ENCODE measurements at regions not wholly inside any gene's neighbourhood (a gene's known extent, or its start where the extent isn't known, plus 50 kb on each side); places are given as distances from the start of the nearest gene placed in this dataset.

GRCh38 chr7:155930061-155930460 lies 117.8 kb upstream of the SHH start:
- no peak for DNase-seq

DNA sequence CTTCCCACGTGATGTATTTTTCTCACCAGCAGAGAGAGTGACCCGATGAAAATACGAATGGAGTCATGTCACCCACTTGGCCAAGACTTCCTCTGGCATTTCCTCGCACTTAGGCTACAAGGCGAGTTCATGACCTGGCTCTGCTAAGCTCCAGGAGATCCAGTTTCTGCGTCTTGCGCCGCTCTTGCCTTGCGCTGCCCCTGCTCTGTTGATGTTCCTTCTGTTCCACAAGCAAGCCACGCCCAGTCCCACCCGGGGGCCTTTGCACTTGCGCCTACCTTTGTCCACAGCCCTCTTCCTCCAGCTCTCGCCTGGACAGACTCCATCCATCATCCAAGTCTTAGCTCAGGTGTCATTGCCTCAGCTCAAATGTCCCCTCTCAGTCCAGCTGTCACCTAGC lies 116.3 kb upstream of the SHH start:
- no peak for DNase-seq

DNA sequence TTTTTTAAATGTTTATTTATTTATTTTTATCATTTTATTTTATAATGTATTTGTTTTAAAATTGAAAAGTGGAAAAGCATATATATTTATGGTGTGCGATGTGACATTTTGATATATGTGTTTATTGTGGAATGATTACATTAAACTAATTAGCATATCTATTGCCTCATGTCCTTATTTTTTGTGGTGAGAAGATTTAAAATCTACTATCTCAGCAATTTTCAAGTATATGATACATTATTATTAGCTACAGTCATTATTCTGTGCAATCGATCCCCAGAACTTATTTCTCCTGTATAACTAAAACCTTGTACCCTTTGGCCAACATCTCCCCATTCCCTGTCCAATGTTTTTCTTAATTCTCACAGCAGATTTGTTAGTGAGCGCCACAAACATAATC lies 115.6 kb upstream of the SHH start:
- DNase-seq: no peak

- DNase-seq: no peak
Measured at GRCh38 chr7:155925682-155926081, 113.4 kb upstream of the SHH start.

- DNase-seq: no peak
Measured at GRCh38 chr7:155922067-155922816, 110.0 kb upstream of the SHH start.

- DNase-seq: no peak
Measured at GRCh38 chr7:155921804-155922066, 109.5 kb upstream of the SHH start.

- DNase-seq: no peak
Measured at GRCh38 chr7:155921086-155921803, 109.0 kb upstream of the SHH start.

GRCh38 chr7:155920068-155920461 lies 107.8 kb upstream of the SHH start:
- no peak for DNase-seq

GRCh38 chr7:155919391-155920067 lies 107.3 kb upstream of the SHH start:
- no peak for DNase-seq

- no peak for DNase-seq
Measured at GRCh38 chr7:155918720-155919390, 106.6 kb upstream of the SHH start.

DNA sequence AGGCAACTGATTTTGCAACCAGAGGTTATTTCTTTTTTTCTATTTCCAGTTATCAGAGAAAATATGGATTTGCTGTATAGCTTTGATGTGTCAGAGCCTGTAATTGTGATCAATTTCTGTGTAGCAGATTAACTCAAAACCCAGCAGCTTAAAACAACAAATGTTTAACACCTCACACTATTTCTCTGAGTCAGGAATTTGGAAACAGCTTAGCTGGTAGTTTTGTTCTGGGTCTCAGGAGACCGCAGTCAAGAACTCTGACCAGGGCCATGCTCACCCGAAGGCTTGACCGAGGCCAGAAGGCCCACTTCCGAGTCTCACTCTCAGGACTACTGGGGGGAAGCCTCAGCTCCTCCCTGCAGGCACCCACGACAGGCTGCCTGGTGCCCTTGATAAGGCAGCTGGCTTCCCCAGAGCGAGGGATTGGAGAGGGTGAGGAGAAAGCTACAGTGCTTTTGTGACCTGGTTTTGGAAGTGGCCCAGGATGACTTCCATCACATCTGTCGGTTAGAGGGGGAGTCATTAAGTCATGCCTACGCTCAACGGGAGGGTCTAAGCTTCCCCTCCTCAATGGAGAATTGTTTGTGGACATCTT lies 105.7 kb upstream of the SHH start:
- no peak for DNase-seq

DNA sequence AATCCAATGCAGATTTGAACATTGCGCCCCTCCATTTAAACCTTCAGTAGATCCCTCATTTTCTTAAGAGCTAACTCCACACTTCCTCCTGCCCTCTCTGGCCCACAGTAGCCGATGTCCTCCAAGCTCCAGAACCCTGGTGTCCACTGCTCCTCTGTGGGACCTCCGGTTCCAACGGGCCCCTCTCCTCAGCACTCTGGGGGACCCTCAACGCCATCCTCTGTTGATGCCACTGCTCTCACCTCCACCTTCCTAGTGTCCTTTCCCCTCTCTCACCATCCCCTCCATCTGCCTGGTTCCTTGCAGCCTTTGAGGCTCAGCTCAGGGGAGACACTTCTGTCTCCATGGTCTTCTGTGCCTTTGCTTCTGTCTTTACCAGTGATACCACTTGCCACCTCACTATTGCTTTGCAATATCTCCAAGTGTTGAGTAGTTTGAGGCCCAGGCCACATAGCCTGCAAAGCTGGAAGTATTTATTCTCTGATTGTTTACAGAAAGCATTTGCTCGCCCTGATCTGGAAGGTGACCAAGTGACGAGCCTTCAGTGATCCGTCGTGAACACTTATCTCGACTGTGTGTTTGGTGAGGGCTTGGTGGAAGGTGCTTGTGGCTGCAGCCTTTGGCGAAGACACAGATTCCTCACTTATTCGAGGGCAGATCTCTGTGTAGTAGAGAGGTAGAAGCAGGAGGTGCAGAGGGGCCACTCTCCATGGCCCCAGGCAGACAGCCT lies 104.8 kb upstream of the SHH start:
- DNase-seq: no peak

GRCh38 chr7:155914341-155914740 lies 102.1 kb upstream of the SHH start:
- DNase-seq: no peak

- DNase-seq: no peak
Measured at GRCh38 chr7:155913719-155914118, 101.5 kb upstream of the SHH start.

GRCh38 chr7:155913291-155913690 lies 101.0 kb upstream of the SHH start:
- DNase-seq: no peak

DNA sequence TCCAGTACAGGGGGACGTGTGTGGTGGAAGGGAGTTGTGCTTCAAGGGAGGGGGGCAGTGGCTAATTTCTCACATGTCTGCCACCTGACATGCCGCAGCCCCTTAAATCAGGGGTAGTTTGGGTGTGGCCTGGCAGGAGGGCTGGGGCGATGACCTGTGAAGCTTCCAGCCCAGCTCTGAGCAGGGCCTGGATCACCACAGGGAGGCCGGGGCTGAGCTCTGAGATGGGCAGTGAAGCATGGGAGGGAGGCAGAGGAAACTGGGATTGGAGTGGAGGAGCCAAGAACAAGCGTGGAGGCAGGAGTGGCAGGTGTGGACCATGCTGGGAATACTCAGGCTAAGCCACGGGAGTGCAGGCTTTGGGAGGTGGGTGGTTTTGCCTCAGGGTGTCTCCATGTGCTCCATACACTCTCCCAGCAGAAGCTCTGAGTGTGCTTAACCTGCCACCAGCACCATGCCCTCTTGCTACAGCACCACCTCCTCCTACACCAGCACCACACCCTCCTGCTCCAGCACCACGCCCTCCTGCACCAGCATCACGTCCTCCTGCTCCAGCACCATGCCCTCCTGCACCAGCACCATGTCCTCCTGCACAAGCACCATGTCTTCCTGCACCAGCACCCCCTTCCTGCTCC lies 99.3 kb upstream of the SHH start:
- no peak for DNase-seq

DNA sequence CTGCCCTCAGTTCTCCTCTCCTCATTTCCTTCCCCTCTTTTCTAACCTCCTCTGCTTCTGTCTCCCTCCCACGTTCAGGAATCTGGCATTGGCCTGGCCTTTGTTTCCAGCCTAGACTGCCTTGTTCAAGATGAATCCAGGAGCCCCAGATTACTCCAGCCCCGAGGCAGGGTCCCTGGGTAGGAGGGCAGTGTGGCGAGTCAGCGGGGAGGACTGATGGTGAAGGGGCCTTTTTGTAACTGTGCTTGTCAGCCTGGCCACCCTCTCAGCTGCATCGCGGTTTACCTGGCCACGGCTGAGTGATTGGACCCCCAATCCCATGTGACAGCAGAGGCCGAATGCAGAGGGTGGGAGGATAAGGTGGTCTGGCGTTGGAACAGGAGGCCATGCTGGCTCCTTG lies 96.1 kb upstream of the SHH start:
- no peak for DNase-seq

GRCh38 chr7:155907450-155908200 lies 95.4 kb upstream of the SHH start:
- no peak for DNase-seq

DNA sequence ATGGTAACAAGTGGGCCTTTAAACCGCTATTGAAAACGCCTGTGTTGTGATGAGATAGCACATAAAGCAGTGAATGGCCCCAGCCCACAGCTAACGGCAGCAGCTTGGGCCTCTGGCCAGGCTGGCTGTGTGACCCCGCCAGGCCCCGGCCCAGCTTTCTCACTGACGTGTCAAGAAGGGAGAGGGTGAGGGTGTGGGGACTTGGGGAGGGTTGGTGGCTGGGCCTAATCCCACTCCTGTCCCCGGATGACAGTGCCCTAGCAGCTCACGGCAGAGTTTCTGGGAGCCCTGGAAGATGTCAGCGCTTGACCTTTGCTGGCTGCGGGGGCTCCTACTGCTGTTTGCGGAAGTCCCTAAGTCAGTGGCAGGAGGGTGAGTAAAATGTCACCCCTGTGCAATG lies 88.9 kb upstream of the SHH start:
- no peak for DNase-seq

DNA sequence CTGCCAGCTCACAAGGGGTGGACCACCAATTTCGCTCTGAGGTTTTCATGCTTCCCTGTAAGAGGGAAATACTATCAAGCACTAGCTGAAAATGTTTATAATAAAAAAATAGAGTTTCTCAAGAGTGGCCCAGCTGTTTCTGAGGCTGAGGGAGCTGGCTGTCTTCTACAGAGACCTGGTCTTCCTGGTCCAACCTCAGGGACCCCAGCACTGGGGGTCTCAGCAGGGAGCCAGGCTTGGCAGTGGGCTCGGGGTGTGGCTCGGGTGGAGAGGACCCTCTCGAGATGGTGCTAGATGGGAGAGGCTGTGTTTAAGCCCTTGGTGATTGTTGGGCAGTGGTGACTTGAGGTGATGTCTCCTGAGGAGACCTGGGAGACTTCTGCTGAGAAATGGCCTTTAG lies 87.3 kb upstream of the SHH start:
- no peak for DNase-seq

- DNase-seq: no peak
Measured at GRCh38 chr7:155897758-155898386, 85.6 kb upstream of the SHH start.

Measured in NCI-H2029 (cell line).